Tibial nerve (tissue), 4 donors: ENCODE measurements at regions not wholly inside any gene's neighbourhood (a gene's known extent, or its start where the extent isn't known, plus 50 kb on each side); places are given as distances from the start of the nearest gene placed in this dataset.

Experiments
- DNase-seq, 2 donors: peaks; one replicate each; pipeline ENCODE4 v3.0.0-alpha.2; 2019; ENCODE audit warnings: low spot score in 2 of 2
- H3K27ac ChIP-seq, 4 donors: fragments of 200-600 bp; sonication (generic) in 3 of 4; one replicate each; pipeline ENCODE4 v1.5.1; 2017 to 2019; ENCODE audit warnings: mild to moderate bottlenecking in 1 of 4
- H3K27me3 ChIP-seq, 2 donors: fragments of 200-600 bp; sonication (generic) in 1 of 2; one replicate each; pipeline versions ENCODE4 v1.5.1 to v1.6.0; 2017 to 2019
- H3K36me3 ChIP-seq, 3 donors: fragments of 200-600 bp; sonication (generic); one replicate each; pipeline ENCODE4 v1.5.1; 2018 to 2019
- H3K4me1 ChIP-seq, 4 donors: fragments of 200-600 bp; sonication (generic) in 3 of 4; one replicate each; pipeline ENCODE4 v1.5.1; 2017 to 2019
- H3K4me3 ChIP-seq, 4 donors: fragments of 200-600 bp; sonication (generic) in 3 of 4; one replicate each; pipeline ENCODE4 v1.5.1; 2017 to 2019; ENCODE audit warnings: mild to moderate bottlenecking in 1 of 4, moderate library complexity in 1 of 4
- H3K9me3 ChIP-seq, 4 donors: fragments of 200-600 bp; sonication (generic) in 3 of 4; one replicate each; pipeline ENCODE4 v1.5.1; 2017 to 2019
- EP300 ChIP-seq, 2 donors: sonication (generic); formaldehyde crosslinking; IDR thresholded peaks; one replicate each; pipeline ENCODE4 v1.6.1; 2017; ENCODE audit warnings: antibody characterized with exemption in 2 of 2, mild to moderate bottlenecking in 1 of 2
- POLR2A ChIP-seq, 2 donors: fragments of 450-650 bp; IDR thresholded peaks; one replicate each; pipeline ENCODE4 v1.6.1; 2017; ENCODE audit warnings: antibody characterized with exemption in 2 of 2, mild to moderate bottlenecking in 2 of 2, moderate library complexity in 2 of 2
- WGBS, 2 donors: methylation state at CpG; one replicate each; pipeline ENCODE4 v1.1.5; 2018; 5-methylcytosine and 5-hydroxymethylcytosine counted together
- TF ChIP-seq, protein P1 (sequence below), 5 experiments: fragments of 200-600 bp in 3 of 5; fragments of 450-650 bp in 2 of 5; sonication (generic) in 3 of 5; IDR thresholded peaks; one replicate each; pipeline ENCODE4 v1.5.1; 2016 to 2019; ENCODE audit warnings: antibody characterized with exemption in 5 of 5, mild to moderate bottlenecking in 3 of 5, moderate library complexity in 2 of 5

DNA sequence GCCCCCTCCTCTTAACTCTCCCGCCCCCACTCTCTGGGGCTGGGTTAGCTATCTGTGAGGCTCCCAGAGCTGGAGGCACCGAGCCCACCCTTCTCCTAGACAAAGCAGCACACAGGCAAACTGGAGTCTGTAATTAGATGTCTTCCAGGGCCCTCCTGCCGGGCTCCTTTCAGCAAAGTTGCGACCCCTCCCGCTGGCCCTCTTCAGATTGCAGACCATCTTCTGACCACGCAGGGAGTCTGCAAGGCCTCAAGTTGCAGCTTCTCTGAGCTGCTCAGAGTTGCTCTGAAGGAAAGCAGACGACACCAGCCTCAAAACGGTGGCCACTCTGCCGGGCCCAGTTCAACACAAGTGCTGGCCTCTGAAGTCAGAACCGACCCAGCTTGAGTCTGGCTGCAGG lies 228.4 kb upstream of the COPS8 start:
- Histone ChIP-seq H3K4me1 (peaks cover 0 to 10% (median 0%) of the 10 kb centered on the region in 4 donors), H3K4me3 (no peak overlapping the region), H3K27ac (no peak overlapping the region), H3K36me3 (no peaks in the 10 kb centered on the region), H3K9me3 (peaks cover 0 to 9% (median 0%) of the 10 kb centered on the region in 4 donors), H3K27me3 (no peaks in the 10 kb centered on the region)
- no peak for DNase-seq
- 71 to 72% methylated on average over 8 to 9 of the region's 10 CpGs for WGBS, 2 donors
- TF ChIP-seq POLR2A (IDR thresholded peaks at IDR 0.05) (no peak), EP300 (IDR thresholded peaks at IDR 0.05) (no peak)
- TF ChIP-seq, protein P1, sequence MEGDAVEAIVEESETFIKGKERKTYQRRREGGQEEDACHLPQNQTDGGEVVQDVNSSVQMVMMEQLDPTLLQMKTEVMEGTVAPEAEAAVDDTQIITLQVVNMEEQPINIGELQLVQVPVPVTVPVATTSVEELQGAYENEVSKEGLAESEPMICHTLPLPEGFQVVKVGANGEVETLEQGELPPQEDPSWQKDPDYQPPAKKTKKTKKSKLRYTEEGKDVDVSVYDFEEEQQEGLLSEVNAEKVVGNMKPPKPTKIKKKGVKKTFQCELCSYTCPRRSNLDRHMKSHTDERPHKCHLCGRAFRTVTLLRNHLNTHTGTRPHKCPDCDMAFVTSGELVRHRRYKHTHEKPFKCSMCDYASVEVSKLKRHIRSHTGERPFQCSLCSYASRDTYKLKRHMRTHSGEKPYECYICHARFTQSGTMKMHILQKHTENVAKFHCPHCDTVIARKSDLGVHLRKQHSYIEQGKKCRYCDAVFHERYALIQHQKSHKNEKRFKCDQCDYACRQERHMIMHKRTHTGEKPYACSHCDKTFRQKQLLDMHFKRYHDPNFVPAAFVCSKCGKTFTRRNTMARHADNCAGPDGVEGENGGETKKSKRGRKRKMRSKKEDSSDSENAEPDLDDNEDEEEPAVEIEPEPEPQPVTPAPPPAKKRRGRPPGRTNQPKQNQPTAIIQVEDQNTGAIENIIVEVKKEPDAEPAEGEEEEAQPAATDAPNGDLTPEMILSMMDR (IDR thresholded peaks at IDR 0.05), result no peak

DNA sequence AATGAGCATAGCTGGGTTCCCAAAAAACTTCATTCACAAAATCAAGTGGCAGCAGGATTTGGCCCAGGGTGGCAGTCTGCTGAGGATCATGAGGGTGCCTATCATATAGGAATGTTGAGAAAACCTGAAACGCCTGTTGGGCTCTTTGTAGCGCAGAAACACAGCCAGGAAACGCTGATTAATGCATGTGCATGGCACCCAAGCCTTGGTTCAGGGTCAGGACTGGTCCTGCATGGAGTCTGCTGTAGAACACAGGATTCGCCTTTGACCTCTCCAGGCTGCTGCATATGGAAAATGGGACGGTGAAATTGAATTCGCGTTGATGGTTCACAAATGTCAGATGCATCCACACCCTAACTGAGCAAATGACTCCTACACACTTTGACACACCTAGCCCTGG lies 227.9 kb upstream of the COPS8 start:
- H3K36me3 ChIP-seq, result no peaks in the 10 kb centered on the region
- no peak for DNase-seq
- H3K27ac ChIP-seq, result no peak overlapping the region
- no peaks in the 10 kb centered on the region for H3K27me3 ChIP-seq
- H3K4me3 ChIP-seq, result no peak overlapping the region
- TF ChIP-seq, protein P1 (IDR thresholded peaks at IDR 0.05), result no peak
- TF ChIP-seq POLR2A (IDR thresholded peaks at IDR 0.05), result no peak
- TF ChIP-seq EP300 (IDR thresholded peaks at IDR 0.05), result no peak
- 94 to 95% methylated on average over 7 of the region's 7 CpGs for WGBS, 2 donors
- peaks cover 0 to 8% (median 0%) of the 10 kb centered on the region in 4 donors for H3K4me1 ChIP-seq
- peaks cover 0 to 9% (median 0%) of the 10 kb centered on the region in 4 donors for H3K9me3 ChIP-seq

DNA sequence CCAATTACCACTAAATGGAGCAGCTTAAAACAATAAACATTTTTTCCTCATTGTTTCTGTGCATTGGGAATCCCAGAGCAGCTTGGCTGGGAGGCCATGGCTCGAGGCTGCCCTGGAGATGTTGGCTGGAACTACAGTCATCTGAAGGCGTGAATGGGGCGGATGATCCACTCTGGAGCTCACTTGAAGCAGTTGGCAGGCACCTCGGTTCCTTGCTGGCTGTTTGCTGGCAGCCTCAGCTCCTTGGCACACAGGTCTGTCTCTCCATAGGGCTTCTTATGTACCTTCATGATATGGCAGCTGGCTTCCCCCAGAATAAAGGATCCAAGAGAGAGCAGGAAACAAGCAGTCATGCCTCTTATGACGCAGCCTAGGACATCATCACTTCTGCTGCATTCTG lies 227.0 kb upstream of the COPS8 start:
- Histone ChIP-seq H3K36me3 (no peaks in the 10 kb centered on the region), H3K27ac (no peak overlapping the region), H3K9me3 (peaks cover 0 to 9% (median 0%) of the 10 kb centered on the region in 4 donors), H3K4me3 (no peak overlapping the region), H3K4me1 (no peaks in the 10 kb centered on the region), H3K27me3 (no peaks in the 10 kb centered on the region)
- no peak for TF ChIP-seq POLR2A (IDR thresholded peaks at IDR 0.05)
- TF ChIP-seq, protein P1 (IDR thresholded peaks at IDR 0.05), result no peak
- TF ChIP-seq EP300 (IDR thresholded peaks at IDR 0.05), result no peak
- no peak for DNase-seq
- 93 to 94% methylated on average over 5 of the region's 5 CpGs for whole genome bisulfite sequencing, 2 donors

DNA sequence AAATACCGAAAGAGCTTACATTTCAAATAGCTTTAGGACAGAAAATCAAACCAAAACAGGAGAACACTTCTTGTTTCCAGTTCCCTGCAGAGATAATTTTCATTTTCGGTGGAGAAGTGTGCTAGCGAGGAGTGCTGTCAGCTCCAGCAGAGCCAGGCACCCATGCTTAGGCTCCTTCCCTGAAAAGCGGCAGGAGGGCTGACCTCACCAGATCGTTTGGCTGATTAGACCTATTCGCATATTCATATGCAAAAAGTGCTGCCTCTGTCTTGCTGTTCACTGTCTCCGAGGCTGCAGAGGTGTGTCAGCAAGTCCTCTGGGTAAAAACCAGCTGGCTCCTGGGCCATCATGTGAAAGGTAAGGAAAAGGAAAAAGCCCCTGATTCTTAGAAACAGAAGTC lies 225.8 kb upstream of the COPS8 start:
- Histone ChIP-seq H3K36me3 (no peaks in the 10 kb centered on the region), H3K27me3 (no peaks in the 10 kb centered on the region), H3K9me3 (peaks cover 0 to 9% (median 0%) of the 10 kb centered on the region in 4 donors), H3K4me3 (no peak overlapping the region), H3K4me1 (no peaks in the 10 kb centered on the region), H3K27ac (no peak overlapping the region)
- TF ChIP-seq, protein P1 (IDR thresholded peaks at IDR 0.05), result no peak
- TF ChIP-seq POLR2A (IDR thresholded peaks at IDR 0.05) (no peak), EP300 (IDR thresholded peaks at IDR 0.05) (no peak)
- WGBS, 2 donors, result 80 to 82% methylated on average over 7 of the region's 7 CpGs
- no peak for DNase-seq

DNA sequence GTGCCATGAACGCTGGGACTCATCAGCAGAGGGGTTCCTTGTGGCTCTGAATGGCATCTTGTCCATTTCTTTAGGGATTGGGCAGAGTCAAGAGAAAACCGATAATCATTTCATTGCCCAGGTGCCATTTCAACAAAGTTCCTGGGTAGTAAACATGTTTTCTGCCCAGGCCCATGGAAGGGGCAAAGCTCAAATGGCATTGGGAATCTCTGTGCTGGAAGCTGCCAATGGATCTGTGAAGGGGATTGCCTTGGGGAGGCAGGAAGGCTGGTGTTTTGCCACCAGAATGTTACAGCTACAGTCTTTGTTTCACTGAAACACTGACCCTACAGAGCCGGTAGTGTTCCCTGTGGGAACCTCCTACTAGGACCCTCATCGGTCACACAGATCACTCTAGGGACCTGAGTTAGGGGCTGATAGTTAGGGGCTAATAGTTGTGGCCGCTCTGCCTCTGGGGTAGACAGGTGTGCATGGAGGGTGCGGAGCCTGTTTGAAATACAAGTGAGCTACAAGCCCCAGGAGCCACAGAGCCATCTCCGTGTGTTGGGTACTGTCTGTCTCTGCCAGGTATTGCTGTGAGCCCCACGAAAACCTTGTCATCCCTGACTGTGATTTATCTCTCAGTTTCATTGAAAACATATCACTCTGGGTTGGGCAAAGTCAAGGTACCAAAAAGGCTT lies 224.4 kb upstream of the COPS8 start:
- Histone ChIP-seq H3K36me3 (no peaks in the 10 kb centered on the region), H3K9me3 (peaks cover 0 to 9% (median 0%) of the 10 kb centered on the region in 4 donors), H3K4me1 (no peaks in the 10 kb centered on the region), H3K4me3 (no peak overlapping the region), H3K27me3 (no peaks in the 10 kb centered on the region), H3K27ac (no peak overlapping the region)
- TF ChIP-seq POLR2A (IDR thresholded peaks at IDR 0.05) (no peak), EP300 (IDR thresholded peaks at IDR 0.05) (no peak)
- TF ChIP-seq, protein P1 (IDR thresholded peaks at IDR 0.05), result no peak
- WGBS, 2 donors, result 82 to 83% methylated on average over 7 to 8 of the region's 8 CpGs
- DNase-seq, result no peak
